Epithelial cell of prostate (primary cell): ENCODE measurements at regions not wholly inside any gene's neighbourhood (a gene's known extent, or its start where the extent isn't known, plus 50 kb on each side); places are given as distances from the start of the nearest gene placed in this dataset.

Source experiments
- DNase-seq: peaks from one replicate; pipeline ENCODE4 v3.0.0-alpha.2; 2011; ENCODE audit warnings: low read depth, low spot score
- H3K27ac ChIP-seq: fragments of 450-650 bp; 2 replicates; pipeline ENCODE4 v1.5.1; 2017; ENCODE audit warnings: mild to moderate bottlenecking

GRCh38 chr16:65523283-65523944, 401.6 kb upstream of the CDH11 start:
- no peak for DNase-seq
- H3K27ac ChIP-seq = no peak overlapping the region

DNA sequence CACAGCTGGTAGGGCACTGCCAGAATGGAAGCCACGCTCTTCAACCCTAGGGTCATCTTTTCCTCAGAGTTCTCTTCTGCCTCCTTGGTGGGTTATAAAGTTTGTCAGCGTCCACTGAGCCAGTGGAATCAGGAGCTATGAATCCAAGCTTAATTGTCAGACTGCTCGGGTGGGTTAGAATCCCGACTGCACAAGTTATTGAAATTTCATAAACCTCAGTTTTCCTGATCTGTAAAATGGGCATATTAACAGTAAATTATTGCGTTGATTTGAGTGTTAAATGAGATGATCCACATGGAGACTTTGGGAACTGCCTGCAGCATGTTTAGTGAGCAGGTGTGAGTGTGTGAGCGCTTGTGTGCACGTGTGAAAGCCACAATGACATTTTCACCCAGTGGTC, 400.5 kb upstream of the CDH11 start:
- DNase-seq = no peak
- H3K27ac ChIP-seq = no peak overlapping the region

GRCh38 chr16:65521633-65522328, 399.9 kb upstream of the CDH11 start:
- no peak overlapping the region for H3K27ac ChIP-seq
- no peak for DNase-seq

DNA sequence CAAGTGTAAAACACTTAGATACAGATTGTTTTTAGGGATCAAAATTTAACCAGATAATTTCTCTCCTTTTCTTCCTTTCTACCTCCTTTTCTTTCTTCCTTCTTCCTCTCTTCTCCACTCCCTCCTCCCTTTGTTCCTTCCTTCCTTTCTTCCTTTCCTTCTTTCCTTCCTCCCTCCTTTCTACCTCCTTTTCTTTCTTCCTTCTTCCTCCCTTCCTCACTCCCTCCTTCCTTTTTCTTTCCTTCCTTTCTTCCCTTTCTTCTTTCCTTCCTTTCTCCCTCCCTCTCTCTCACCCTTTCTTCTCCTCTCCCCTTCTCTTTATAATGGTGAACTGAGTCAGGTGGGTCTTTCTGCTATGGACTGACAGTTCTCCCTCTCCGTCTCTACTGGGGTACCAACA, 397.5 kb upstream of the CDH11 start:
- no peak overlapping the region for H3K27ac ChIP-seq
- DNase-seq = no peak

DNA sequence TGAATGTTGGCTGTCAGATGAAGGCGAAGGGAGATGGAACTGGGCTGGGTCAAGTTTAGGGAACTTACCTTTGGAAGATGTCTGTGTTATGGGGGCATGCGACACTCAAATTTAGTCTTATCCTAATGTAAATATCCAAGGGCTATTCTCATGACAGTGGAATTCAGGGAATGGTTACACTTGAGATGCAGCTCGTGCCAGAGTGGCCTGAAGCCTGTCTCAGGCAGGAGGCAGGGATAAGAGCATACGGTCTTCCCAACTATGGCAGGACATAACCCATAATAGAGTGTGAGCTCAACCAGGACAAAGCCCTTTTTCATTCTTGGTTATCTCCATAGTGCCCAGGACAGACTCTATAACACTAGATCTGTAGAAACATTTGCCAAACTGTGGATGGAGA, 393.3 kb upstream of the CDH11 start:
- no peak overlapping the region for H3K27ac ChIP-seq
- no peak for DNase-seq

- H3K27ac ChIP-seq = no peak overlapping the region
- DNase-seq = no peak
These were observed 389.0 kb upstream of the CDH11 start for GRCh38 chr16:65510850-65511249.

GRCh38 chr16:65510241-65510640, 388.4 kb upstream of the CDH11 start:
- DNase-seq = no peak
- H3K27ac ChIP-seq = no peak overlapping the region

DNA sequence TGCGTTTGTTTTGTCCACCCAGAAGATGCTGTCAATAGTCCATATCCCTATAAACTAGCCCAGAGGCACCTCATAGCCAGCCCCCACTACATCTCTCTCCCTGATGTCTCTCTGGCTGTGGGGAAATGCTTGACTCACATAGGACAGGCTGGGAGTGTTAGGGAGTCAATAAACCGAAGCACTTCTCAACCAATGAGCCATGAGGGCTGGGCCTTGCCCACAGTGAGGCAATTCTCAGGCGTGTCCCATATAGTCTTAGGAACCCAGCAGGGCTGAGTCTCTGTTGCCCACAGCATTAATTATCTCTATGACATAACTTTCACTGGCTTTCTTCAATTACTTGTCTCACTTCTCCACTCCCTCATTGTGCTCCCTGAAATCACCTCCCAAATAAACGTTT, 387.3 kb upstream of the CDH11 start:
- peak; percentile 22 for DNase-seq
- no peak overlapping the region for H3K27ac ChIP-seq

GRCh38 chr16:65500919-65501318, 379.1 kb upstream of the CDH11 start:
- H3K27ac ChIP-seq = peak overlapping the region; percentile 25
- DNase-seq = no peak

GRCh38 chr16:65500007-65500406, 378.1 kb upstream of the CDH11 start:
- DNase-seq = peak; percentile 12
- peak overlapping the region; percentile 25 for H3K27ac ChIP-seq

GRCh38 chr16:65499566-65499965, 377.7 kb upstream of the CDH11 start:
- no peak overlapping the region for H3K27ac ChIP-seq
- no peak for DNase-seq

- H3K27ac ChIP-seq = no peak overlapping the region
- no peak for DNase-seq
These were observed 375.7 kb upstream of the CDH11 start for GRCh38 chr16:65497571-65497970.

DNA sequence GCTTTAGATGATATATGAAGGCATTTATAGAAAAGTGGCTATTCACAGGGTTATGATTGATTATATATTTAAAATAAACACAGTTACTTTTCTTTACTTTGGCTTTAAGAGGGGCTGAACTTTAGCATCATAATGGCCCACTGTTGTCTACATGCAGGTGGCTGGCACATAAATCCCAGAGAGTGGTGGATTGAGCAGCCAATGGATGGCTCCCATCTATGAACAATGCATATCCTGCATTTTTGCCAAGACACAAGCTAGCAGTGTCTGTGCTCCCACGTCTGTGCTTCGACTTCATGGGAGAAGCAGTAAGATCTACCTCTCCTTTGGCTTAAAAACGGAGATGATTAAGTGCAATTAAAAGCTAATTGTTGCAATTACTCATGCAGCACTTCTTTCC, 373.2 kb upstream of the CDH11 start:
- DNase-seq = no peak
- H3K27ac ChIP-seq = no peak overlapping the region

DNA sequence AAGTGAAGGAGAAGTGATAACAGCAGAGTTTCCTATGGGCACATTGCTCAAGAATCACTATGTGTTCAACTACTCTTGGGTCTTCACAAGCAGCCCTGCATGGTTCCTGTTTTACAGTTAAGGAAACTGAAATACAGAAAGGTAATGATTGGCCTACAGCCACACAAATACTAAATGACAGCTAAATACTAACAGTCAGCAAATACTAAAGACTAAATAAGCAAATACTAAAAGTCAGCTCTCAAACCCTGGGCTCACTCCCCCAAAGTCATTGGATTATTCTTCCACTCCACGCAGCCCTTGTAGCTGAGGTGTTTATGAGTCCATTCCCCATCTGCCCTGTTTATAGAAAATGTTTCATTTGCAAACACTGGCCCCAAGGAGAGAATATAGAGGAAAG, 372.7 kb upstream of the CDH11 start:
- DNase-seq = no peak
- no peak overlapping the region for H3K27ac ChIP-seq

DNA sequence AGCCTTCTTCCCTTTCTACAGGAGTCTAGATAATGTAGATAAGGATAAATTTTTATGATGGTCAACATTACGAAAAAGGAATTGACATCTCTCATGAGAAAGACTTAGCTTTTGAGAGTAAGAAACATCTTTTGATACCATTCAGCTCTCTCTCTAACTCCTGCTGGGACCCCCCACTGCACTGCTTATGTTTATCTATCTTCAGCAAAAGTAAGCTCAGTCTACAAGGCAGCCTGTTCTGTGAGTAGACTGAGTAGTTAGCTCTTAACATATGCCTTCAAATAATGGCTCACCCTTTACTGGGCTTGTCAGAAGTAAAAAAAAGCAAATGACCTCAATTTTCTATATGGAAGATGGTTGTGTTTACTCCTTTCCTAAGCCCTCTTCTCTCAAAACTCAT, 372.2 kb upstream of the CDH11 start:
- no peak overlapping the region for H3K27ac ChIP-seq
- DNase-seq = no peak

DNA sequence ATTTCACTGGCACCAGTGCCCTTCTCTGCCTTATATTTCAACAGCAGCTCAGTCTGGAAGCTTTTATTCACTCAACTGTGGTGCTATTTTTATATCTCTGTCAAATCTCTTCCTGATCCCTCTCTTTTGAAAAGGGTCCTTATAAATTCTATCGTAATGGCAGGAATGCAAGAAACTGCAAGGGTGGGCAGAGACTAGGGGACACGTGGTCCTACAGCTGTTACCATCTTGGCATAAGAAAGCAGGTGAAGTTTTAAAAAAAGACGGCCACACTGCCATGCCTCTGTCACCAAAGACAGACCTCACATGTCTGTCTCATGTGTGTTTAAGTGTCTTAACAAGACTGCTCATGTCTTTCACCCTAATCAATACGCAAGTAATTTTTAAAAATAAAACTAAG, 368.4 kb upstream of the CDH11 start:
- no peak for DNase-seq
- H3K27ac ChIP-seq = no peak overlapping the region

- H3K27ac ChIP-seq = no peak overlapping the region
- no peak for DNase-seq
These were observed 367.7 kb upstream of the CDH11 start for GRCh38 chr16:65489531-65490023.

- DNase-seq = no peak
- no peak overlapping the region for H3K27ac ChIP-seq
These were observed 365.4 kb upstream of the CDH11 start for GRCh38 chr16:65487231-65487630.

DNA sequence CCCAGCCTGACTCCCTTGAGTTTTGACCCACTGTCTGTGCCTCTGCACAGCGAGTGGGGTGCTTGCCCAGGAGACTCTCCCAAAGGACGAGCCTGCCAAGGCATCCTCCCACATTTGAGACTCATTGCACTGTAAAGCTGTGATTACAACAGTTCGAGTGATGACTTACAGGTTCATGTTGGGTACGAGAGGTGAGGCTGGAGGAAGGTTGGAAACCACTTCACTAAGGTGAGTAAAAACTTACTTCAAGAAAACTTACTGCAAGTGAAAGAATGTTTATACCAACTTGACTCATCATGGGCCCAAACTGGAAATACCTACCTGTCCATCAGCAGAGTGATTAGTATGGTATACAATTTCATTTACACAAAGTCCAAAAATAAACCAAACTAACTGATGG, 360.1 kb upstream of the CDH11 start:
- H3K27ac ChIP-seq = no peak overlapping the region
- DNase-seq = peak; percentile 59

DNA sequence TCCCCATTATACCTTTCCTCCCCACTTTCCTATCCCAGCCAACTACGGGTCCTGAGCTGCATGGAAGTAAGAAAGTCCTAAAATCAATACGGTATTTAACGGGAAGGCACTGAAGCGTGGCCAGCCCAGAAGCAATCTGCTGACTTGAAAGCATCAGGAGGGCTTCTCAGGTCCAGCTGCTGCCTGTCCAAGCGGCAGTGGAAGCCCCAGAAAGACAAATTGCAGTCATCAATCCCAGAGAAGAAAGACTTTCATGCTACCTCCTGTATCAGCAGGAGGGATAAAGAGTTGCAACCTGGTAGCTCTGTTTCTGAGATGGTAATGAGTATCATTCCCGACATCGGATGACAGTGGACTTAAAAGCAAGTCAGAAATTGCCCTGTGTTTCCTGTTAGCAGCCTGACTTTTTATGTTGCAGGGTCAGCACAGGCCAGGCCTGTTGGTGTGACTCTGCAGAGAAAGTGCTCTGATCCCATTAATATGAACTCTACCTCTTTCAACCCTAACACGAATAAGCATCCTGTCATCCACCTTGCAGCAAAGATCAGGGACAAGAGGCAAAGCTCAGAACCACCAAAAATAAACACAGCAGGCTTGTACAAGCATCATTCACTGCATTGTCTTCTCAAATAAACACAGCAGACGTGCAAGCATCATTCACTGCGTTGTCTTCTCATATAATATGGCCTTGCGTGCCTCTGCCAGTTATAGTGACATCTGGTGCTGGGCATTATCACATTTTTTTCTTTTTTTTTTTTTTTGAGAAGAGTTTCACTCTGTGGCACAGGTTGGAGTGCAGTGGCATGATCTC, 358.6 kb upstream of the CDH11 start:
- H3K27ac ChIP-seq = no peak overlapping the region
- no peak for DNase-seq

DNA sequence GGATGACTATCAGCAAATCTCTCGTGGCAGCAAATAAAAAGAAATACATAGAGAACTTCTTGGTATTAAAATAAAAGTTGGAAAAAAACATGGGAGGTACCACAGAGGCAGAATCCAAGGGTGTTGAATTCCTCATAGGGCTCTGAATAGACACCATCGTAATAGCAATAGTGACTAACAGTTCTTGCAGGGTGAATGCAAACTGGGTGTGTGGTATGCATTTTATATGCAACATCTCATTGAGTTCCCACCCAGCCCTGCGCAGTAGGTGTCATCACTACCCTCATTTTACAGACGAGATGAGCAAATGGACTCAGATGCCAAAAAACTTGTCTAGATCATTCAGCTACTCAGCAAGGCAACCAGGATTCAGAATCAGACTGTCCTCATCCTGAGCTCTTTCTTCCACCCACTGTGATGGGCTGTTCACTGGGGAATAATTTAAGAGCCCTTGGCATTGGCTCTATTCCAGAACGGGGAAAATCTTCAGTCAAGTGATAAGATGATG, 354.6 kb upstream of the CDH11 start:
- no peak for DNase-seq
- no peak overlapping the region for H3K27ac ChIP-seq
